ENCODE measurements at regions not wholly inside any gene's neighbourhood (a gene's known extent, or its start where the extent isn't known, plus 50 kb on each side); places are given as distances from the start of the nearest gene placed in this dataset.

GRCh38 chr6:15023448-15023847, 222.4 kb upstream of the JARID2 start:
- Histone ChIP-seq H3K4me3 (replicated peaks in 1 of 4; ENCODE audit: control extremely low read depth in 1 of 4, insufficient read depth in 1 of 4, low read depth in 3 of 4, low read length in 4 of 4) (no peak overlapping the region), H3K36me3 (ENCODE audit: control insufficient read depth, insufficient read depth, low read length) (no peaks in the 10 kb centered on the region), H3K4me1 (ENCODE audit: control insufficient read depth, extremely low read depth, insufficient read depth, low read length) (no peaks in the 10 kb centered on the region), H3K79me2 (ENCODE audit: control insufficient read depth, insufficient read depth, low read length) (no peaks in the 10 kb centered on the region), H4K20me1 (ENCODE audit: control insufficient read depth, extremely low read depth, insufficient read depth, low read length) (no peaks in the 10 kb centered on the region), H3K9me3 (ENCODE audit: control insufficient read depth, insufficient read depth, low read depth, low read length) (no peaks in the 10 kb centered on the region), H3K27me3 (ENCODE audit: control insufficient read depth, insufficient read depth, low read length) (no peaks in the 10 kb centered on the region), H3K27ac (ENCODE audit: insufficient read depth, low read length) (no peak overlapping the region), H3K4me2 (ENCODE audit: extremely low read depth, insufficient read depth, low read length) (no peak overlapping the region), H3K9ac (ENCODE audit: insufficient read depth, low read length) (no peak overlapping the region), H2AFZ (ENCODE audit: low read length) (no peak overlapping the region)
- TF ChIP-seq EZH2 (IDR thresholded peaks at IDR 0.05; ENCODE audit: low read length, missing control alignments) (no peak), CTCF (conservative IDR thresholded peaks at IDR 0.05 in 1 of 2, IDR thresholded peaks at IDR 0.05 in 1 of 2; ENCODE audit: low read depth in 1 of 2, low read length in 2 of 2) (no peak)
- DNase-seq (ENCODE audit: low read depth in 2 of 2), result no peak

GRCh38 chr6:15025446-15025845, 220.4 kb upstream of the JARID2 start:
- Histone ChIP-seq H3K4me2 (ENCODE audit: extremely low read depth, insufficient read depth, low read length) (no peak overlapping the region), H3K36me3 (ENCODE audit: control insufficient read depth, insufficient read depth, low read length) (no peaks in the 10 kb centered on the region), H4K20me1 (ENCODE audit: control insufficient read depth, extremely low read depth, insufficient read depth, low read length) (no peaks in the 10 kb centered on the region), H3K27me3 (ENCODE audit: control insufficient read depth, insufficient read depth, low read length) (no peaks in the 10 kb centered on the region), H3K27ac (ENCODE audit: insufficient read depth, low read length) (no peak overlapping the region), H3K4me3 (replicated peaks in 1 of 4; ENCODE audit: control extremely low read depth in 1 of 4, insufficient read depth in 1 of 4, low read depth in 3 of 4, low read length in 4 of 4) (no peak overlapping the region), H3K9ac (ENCODE audit: insufficient read depth, low read length) (no peak overlapping the region), H3K9me3 (ENCODE audit: control insufficient read depth, insufficient read depth, low read depth, low read length) (no peaks in the 10 kb centered on the region), H3K4me1 (ENCODE audit: control insufficient read depth, extremely low read depth, insufficient read depth, low read length) (no peaks in the 10 kb centered on the region), H2AFZ (ENCODE audit: low read length) (no peak overlapping the region), H3K79me2 (ENCODE audit: control insufficient read depth, insufficient read depth, low read length) (no peaks in the 10 kb centered on the region)
- DNase-seq (ENCODE audit: low read depth in 2 of 2), result no peak
- TF ChIP-seq CTCF (conservative IDR thresholded peaks at IDR 0.05 in 1 of 2, IDR thresholded peaks at IDR 0.05 in 1 of 2; ENCODE audit: low read depth in 1 of 2, low read length in 2 of 2) (no peak), EZH2 (IDR thresholded peaks at IDR 0.05; ENCODE audit: low read length, missing control alignments) (no peak)

- TF ChIP-seq EZH2 (IDR thresholded peaks at IDR 0.05; ENCODE audit: low read length, missing control alignments) (no peak), CTCF (conservative IDR thresholded peaks at IDR 0.05 in 1 of 2, IDR thresholded peaks at IDR 0.05 in 1 of 2; ENCODE audit: low read depth in 1 of 2, low read length in 2 of 2) (no peak)
- no peak overlapping the region for H2AFZ ChIP-seq (ENCODE audit: low read length)
These were observed 219.0 kb upstream of the JARID2 start for GRCh38 chr6:15026832-15027231.

More at GRCh38 chr6:15026832-15027231, 219.0 kb upstream of the JARID2 start:
- no peak overlapping the region for H3K27ac ChIP-seq (ENCODE audit: insufficient read depth, low read length)
- H4K20me1 ChIP-seq (ENCODE audit: control insufficient read depth, extremely low read depth, insufficient read depth, low read length), result no peaks in the 10 kb centered on the region
- H3K9ac ChIP-seq (ENCODE audit: insufficient read depth, low read length), result no peak overlapping the region
- peak; percentile 23 to 37 for DNase-seq (ENCODE audit: low read depth in 2 of 2)
- H3K4me1 ChIP-seq (ENCODE audit: control insufficient read depth, extremely low read depth, insufficient read depth, low read length), result no peaks in the 10 kb centered on the region
- H3K27me3 ChIP-seq (ENCODE audit: control insufficient read depth, insufficient read depth, low read length), result no peaks in the 10 kb centered on the region
- no peak overlapping the region for H3K4me2 ChIP-seq (ENCODE audit: extremely low read depth, insufficient read depth, low read length)
- no peaks in the 10 kb centered on the region for H3K36me3 ChIP-seq (ENCODE audit: control insufficient read depth, insufficient read depth, low read length)
- no peaks in the 10 kb centered on the region for H3K9me3 ChIP-seq (ENCODE audit: control insufficient read depth, insufficient read depth, low read depth, low read length)
- no peak overlapping the region for H3K4me3 ChIP-seq (replicated peaks in 1 of 4; ENCODE audit: control extremely low read depth in 1 of 4, insufficient read depth in 1 of 4, low read depth in 3 of 4, low read length in 4 of 4)
- no peaks in the 10 kb centered on the region for H3K79me2 ChIP-seq (ENCODE audit: control insufficient read depth, insufficient read depth, low read length)
